Left hindlimb (tissue), 1 donor: ENCODE measurements at regions not wholly inside any gene's neighbourhood (a gene's known extent, or its start where the extent isn't known, plus 50 kb on each side); places are given as distances from the start of the nearest gene placed in this dataset.
"Not testable (repeated sequence)": the region's sequence is repeated elsewhere in the genome, so short reads cannot be mapped to it uniquely, and the experiment has no call there.

ENCODE experiments used
- DNase-seq: peaks from one replicate; pipeline ENCODE4 v3.0.0-alpha.2; 2018

DNA sequence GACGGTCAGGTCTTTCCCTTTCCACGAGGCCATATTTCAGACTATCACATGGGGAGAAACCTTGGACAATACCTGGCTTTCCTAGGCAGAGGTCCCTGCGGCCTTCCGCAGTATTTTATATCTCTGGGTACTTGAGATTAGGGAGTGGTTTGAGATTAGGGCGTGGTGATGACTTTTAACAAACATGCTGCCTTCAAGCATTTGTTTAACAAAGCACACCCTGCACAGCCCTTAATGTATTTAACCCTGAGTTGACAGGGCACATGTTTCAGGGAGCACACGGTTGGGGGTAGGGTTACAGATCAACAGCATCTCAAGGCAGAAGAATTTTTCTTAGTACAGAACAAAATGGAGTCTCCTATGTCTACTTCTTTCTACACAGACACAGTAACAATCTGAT, 80.5 kb upstream of the ST8SIA4 start:
- not testable (repeated sequence) for DNase-seq

DNA sequence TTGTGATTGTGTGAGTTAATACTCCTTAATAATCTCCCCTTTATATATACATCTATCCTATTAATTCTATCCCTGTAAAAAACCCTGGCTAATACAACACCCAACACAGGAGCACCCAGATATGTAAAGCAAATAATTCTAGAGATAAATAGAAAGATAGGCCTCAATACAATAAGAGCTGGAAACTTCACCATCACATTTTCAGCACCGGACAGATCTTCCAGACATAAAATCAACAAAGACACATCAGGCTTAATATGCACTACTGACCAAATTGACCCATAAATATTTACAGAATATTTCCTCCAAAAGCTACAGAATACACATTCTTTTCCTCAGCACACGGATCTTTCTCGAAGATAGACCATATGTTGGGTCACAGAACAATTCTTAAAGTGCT, 71.0 kb upstream of the ST8SIA4 start:
- no peak for DNase-seq

DNA sequence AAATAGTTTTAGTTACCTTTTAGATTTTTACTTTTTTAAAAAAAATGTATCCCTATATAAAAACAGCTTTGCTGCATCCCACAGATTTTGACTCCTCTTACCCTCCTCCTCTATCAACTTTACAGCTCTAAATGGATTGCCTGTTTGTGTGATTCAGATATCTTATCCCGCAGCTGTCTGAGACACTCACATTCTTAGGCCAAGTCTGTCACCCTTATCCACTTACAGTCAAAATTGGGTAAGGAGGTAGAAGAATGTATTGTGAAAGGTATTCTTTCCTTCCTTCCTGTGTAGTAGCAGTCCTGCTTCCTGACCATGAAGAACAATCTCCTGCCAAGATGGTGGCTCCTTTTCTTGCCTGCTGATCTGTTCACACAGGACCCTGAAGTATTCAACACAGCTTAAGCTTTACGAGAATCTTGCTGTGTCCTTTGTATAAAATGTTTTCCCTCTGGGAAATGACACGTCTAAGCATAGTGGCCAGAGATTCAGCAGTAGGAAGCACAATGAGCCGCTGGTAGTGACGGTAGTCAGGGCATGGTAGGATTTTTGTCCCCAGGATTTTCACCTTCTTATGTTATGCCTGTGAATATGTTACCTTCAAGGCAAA, 67.7 kb upstream of the ST8SIA4 start:
- DNase-seq, result no peak

DNA sequence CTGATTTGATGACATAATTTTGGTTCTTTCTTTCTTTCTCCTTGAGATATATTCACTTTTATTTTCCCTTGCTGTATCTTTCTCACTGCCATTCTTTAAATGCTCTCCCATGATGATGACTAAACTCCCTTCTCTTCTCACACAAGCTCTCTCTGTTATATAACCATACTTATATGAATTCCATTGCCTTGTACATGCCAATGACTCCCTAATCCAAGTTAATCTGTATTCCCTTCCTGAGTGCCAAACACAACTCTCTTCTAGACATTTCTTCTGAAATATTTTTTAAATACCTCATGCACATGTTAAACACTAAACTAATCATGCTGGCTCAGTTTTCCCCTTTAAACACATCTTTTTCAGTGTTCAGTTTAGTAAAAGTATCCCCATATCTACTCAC, 62.2 kb upstream of the ST8SIA4 start:
- no peak for DNase-seq
